B cell (primary cell): ENCODE measurements at regions not wholly inside any gene's neighbourhood (a gene's known extent, or its start where the extent isn't known, plus 50 kb on each side); places are given as distances from the start of the nearest gene placed in this dataset.
"Not testable (repeated sequence)": the region's sequence is repeated elsewhere in the genome, so short reads cannot be mapped to it uniquely, and the experiment has no call there.

ENCODE experiments used
- ATAC-seq: fragments of 200-7000 bp; cut with Tn5 transposase; one replicate; pipeline ENCODE4 v1.10.0; 2021; ENCODE audit warnings: low read depth, mild to moderate bottlenecking, moderate number of reproducible peaks, moderate library complexity
- CTCF ChIA-PET: fragments of 350-600 bp; sonication (Branson Sonifier 250); formaldehyde crosslinking; loops from one replicate; lab custom pipeline; 2021; ENCODE audit warnings: antibody characterized with exemption, inconsistent platforms; lab: Charles Lee
- POLR2A ChIA-PET: fragments of 350-600 bp; sonication (Branson Sonifier 250); formaldehyde crosslinking; loops from one replicate; lab custom pipeline; 2021; ENCODE audit warnings: antibody characterized with exemption; lab: Charles Lee
- DNase-seq: peaks from one replicate; pipeline ENCODE4 v3.0.0; 2013
- H2AFZ ChIP-seq: 2 replicates; pipeline ENCODE4 v1.6.1; 2012; ENCODE audit warnings: mild to moderate bottlenecking, low read depth, low read length; ENCODE audit not compliant: insufficient read depth, poor library complexity, severe bottlenecking
- H3K27ac ChIP-seq, 2 donors: 1 replicate in 1 of 2; 2 replicates in 1 of 2; pipeline ENCODE4 v1.5.1; 2012 to 2013; ENCODE audit warnings: low read length in 2 of 2, mild to moderate bottlenecking in 2 of 2, moderate library complexity in 1 of 2
- H3K27me3 ChIP-seq, 4 experiments: fragments of 200-600 bp in 1 of 4; sonication (generic) in 1 of 4; replicated peaks in 1 of 4; 1 replicate in 2 of 4; 2 replicates in 2 of 4; pipeline versions ENCODE4 v1.6.1 to v1.7.0; 2013 to 2016; ENCODE audit warnings: low read length in 3 of 4, mild to moderate bottlenecking in 2 of 4, mixed read lengths in 1 of 4, moderate library complexity in 1 of 4; ENCODE audit not compliant: insufficient read depth in 4 of 4, control insufficient read depth in 3 of 4; ENCODE audit errors: control extremely low read depth in 1 of 4
- H3K36me3 ChIP-seq, 2 experiments: replicated peaks in 1 of 2; 1 replicate in 1 of 2; 2 replicates in 1 of 2; pipeline versions ENCODE4 v1.6.1 to v1.7.1; 2013; ENCODE audit warnings: low read length in 1 of 2; ENCODE audit not compliant: insufficient read depth in 2 of 2, control insufficient read depth in 1 of 2; ENCODE audit errors: control extremely low read depth in 1 of 2, extremely low read depth in 1 of 2
- H3K4me1 ChIP-seq, 2 donors: fragments of 200-600 bp in 1 of 2; sonication (generic) in 1 of 2; 1 replicate in 1 of 2; 2 replicates in 1 of 2; pipeline versions ENCODE4 v1.5.1 to v1.6.1; 2013 to 2017; ENCODE audit warnings: low read length in 2 of 2; ENCODE audit not compliant: control insufficient read depth in 2 of 2, insufficient read depth in 2 of 2
- H3K4me2 ChIP-seq: replicated peaks from 2 replicates; pipeline ENCODE3; 2012; ENCODE audit warnings: mild to moderate bottlenecking, low read depth, low read length; ENCODE audit not compliant: poor library complexity, severe bottlenecking
- H3K4me3 ChIP-seq, 5 experiments: fragments of 200-600 bp in 1 of 5; sonication (generic) in 1 of 5; 1 replicate in 3 of 5; 2 replicates in 2 of 5; pipeline versions ENCODE4 v1.5.1 to v1.7.0; 2011 to 2016; ENCODE audit warnings: low read length in 4 of 5, mild to moderate bottlenecking in 4 of 5, low read depth in 2 of 5, control low read depth in 1 of 5, moderate library complexity in 1 of 5; ENCODE audit not compliant: insufficient read depth in 1 of 5; ENCODE audit errors: control extremely low read depth in 1 of 5, extremely low read depth in 1 of 5
- H3K79me2 ChIP-seq: fragments of 200-600 bp; sonication (generic); one replicate; pipeline ENCODE4 v1.6.0; 2016; ENCODE audit warnings: low read length; ENCODE audit not compliant: control insufficient read depth, insufficient read depth
- H3K9ac ChIP-seq: fragments of 200-600 bp; sonication (generic); 2 replicates; pipeline ENCODE4 v1.6.1; 2017; ENCODE audit warnings: mild to moderate bottlenecking, low read length, moderate library complexity
- H3K9me3 ChIP-seq, 3 donors: one replicate each; pipeline versions ENCODE4 v1.6.1 to v1.7.1; 2013; ENCODE audit warnings: low read length in 2 of 3; ENCODE audit not compliant: control insufficient read depth in 2 of 3, insufficient read depth in 1 of 3; ENCODE audit errors: control extremely low read depth in 1 of 3
- H4K20me1 ChIP-seq: 2 replicates; pipeline ENCODE4 v1.6.0; 2012; ENCODE audit warnings: mild to moderate bottlenecking, low read length; ENCODE audit not compliant: insufficient read depth, control insufficient read depth, poor library complexity, severe bottlenecking
- H3K27ac Mint-ChIP-seq: one replicate; pipeline ENCODE4 v1.8.0; 2021; ENCODE audit warnings: mixed read lengths
- H3K27me3 Mint-ChIP-seq: one replicate; pipeline ENCODE4 v1.8.0; 2021; ENCODE audit warnings: mixed read lengths
- H3K4me1 Mint-ChIP-seq: one replicate; pipeline ENCODE4 v1.8.0; 2021; ENCODE audit warnings: mixed read lengths
- H3K4me3 Mint-ChIP-seq: one replicate; pipeline ENCODE4 v1.8.0; 2021; ENCODE audit warnings: mixed read lengths
- H3K9me3 Mint-ChIP-seq: one replicate; pipeline ENCODE4 v1.8.0; 2022; ENCODE audit warnings: mixed read lengths; ENCODE audit not compliant: insufficient read depth
- CTCF ChIP-seq: fragments of 200-600 bp; IDR thresholded peaks from one replicate; pipeline ENCODE4 v1.8.0; 2022; ENCODE audit warnings: antibody characterized with exemption, mild to moderate bottlenecking
- EZH2 ChIP-seq: IDR thresholded peaks from 2 replicates; pipeline ENCODE4 v1.6.1; 2012; ENCODE audit warnings: borderline replicate concordance, low read depth, mild to moderate bottlenecking, moderate library complexity, low read length; ENCODE audit not compliant: insufficient read depth, poor library complexity, severe bottlenecking
- WGBS: methylation state at CpG from one replicate; pipeline ENCODE4 v1.1.5; 2013; ENCODE audit warnings: missing lambda C conversion rate; ENCODE audit not compliant: insufficient coverage; 5-methylcytosine and 5-hydroxymethylcytosine counted together
- intact Hi-C: fragments of 100-400 bp; cut with micrococcal nuclease; formaldehyde crosslinking; loops from one replicate; pipeline ENCODE4 v1.10.0; 2022

- Histone ChIP-seq H3K36me3 (no peaks in the 10 kb centered on the region), H3K4me1 (no peaks in the 10 kb centered on the region), H3K79me2 (no peaks in the 10 kb centered on the region)
Measured at GRCh38 chr5:101206534-101206933, 303.5 kb upstream of the ST8SIA4 start.

GRCh38 chr5:101205065-101205464 is 302.0 kb upstream of the ST8SIA4 start:
- H3K27ac ChIP-seq, H3K27me3 Mint-ChIP-seq, H2AFZ ChIP-seq, H3K4me1 Mint-ChIP-seq, H3K9ac ChIP-seq, H3K9me3 Mint-ChIP-seq, H3K27ac Mint-ChIP-seq, H3K4me3 ChIP-seq, H3K4me3 Mint-ChIP-seq, H4K20me1 ChIP-seq, ATAC-seq, H3K4me1 ChIP-seq, POLR2A ChIA-PET, H3K4me2 ChIP-seq, H3K36me3 ChIP-seq, DNase-seq, H3K79me2 ChIP-seq, H3K9me3 ChIP-seq, H3K27me3 ChIP-seq, intact Hi-C loops, CTCF ChIA-PET: not testable (repeated sequence)
- 69% methylated on average over 3 of the region's 3 CpGs for WGBS

More at GRCh38 chr5:101206534-101206933, 303.5 kb upstream of the ST8SIA4 start:
- Histone ChIP-seq H3K27ac (no peak overlapping the region), H3K9ac (no peak overlapping the region), H2AFZ (no peak overlapping the region), H3K4me2 (no peak overlapping the region), H3K9me3 (peaks cover 0 to 3% (median 0%) of the 10 kb centered on the region in 3 donors), H3K27me3 (no peaks in the 10 kb centered on the region), H3K4me3 (no peak overlapping the region), H4K20me1 (no peaks in the 10 kb centered on the region)
- TF ChIP-seq EZH2: no peak
- no peak for TF ChIP-seq CTCF
- Mint-ChIP-seq H3K27me3 (no peaks in the 10 kb centered on the region), H3K4me1 (no peaks in the 10 kb centered on the region), H3K4me3 (no peak overlapping the region), H3K9me3 (no peaks in the 10 kb centered on the region), H3K27ac (no peak overlapping the region)
- DNase-seq (no peak), ATAC-seq (no peak)
- intact Hi-C loops: no loop called here
- ChIA-PET CTCF (no interaction called here), POLR2A (no interaction called here)

- H3K27ac Mint-ChIP-seq, H3K9me3 Mint-ChIP-seq, H3K27me3 Mint-ChIP-seq, intact Hi-C loops, H3K4me3 ChIP-seq, CTCF ChIA-PET, POLR2A ChIA-PET, H3K79me2 ChIP-seq, H4K20me1 ChIP-seq, H3K4me2 ChIP-seq, H3K4me3 Mint-ChIP-seq, ATAC-seq, H3K27me3 ChIP-seq, H3K9me3 ChIP-seq, H3K9ac ChIP-seq, H3K36me3 ChIP-seq, H2AFZ ChIP-seq, H3K27ac ChIP-seq, DNase-seq, H3K4me1 ChIP-seq, H3K4me1 Mint-ChIP-seq: not testable (repeated sequence)
- WGBS: 90% methylated on average over 8 of the region's 10 CpGs
Measured at GRCh38 chr5:101180365-101180764, 277.3 kb upstream of the ST8SIA4 start.
